ENCODE measurements at regions not wholly inside any gene's neighbourhood (a gene's known extent, or its start where the extent isn't known, plus 50 kb on each side); places are given as distances from the start of the nearest gene placed in this dataset.
"Not testable (repeated sequence)": the region's sequence is repeated elsewhere in the genome, so short reads cannot be mapped to it uniquely, and the experiment has no call there.

GRCh38 chr22:22168941-22169867, 75.4 kb upstream of the VPREB1 start:
- DNase-seq, result no peak

GRCh38 chr22:22168190-22168940, 76.2 kb upstream of the VPREB1 start:
- DNase-seq, result no peak

- DNase-seq, result no peak
These were observed 76.8 kb upstream of the VPREB1 start for GRCh38 chr22:22167791-22168189.

- no peak for DNase-seq
These were observed 77.5 kb upstream of the VPREB1 start for GRCh38 chr22:22166941-22167713.

- DNase-seq, result no peak
These were observed 78.5 kb upstream of the VPREB1 start for GRCh38 chr22:22165936-22166710.

- no peak for DNase-seq
These were observed 79.9 kb upstream of the VPREB1 start for GRCh38 chr22:22164541-22165272.

- peak; percentile 0 for DNase-seq
These were observed 82.4 kb upstream of the VPREB1 start for GRCh38 chr22:22161924-22162851.

GRCh38 chr22:22160768-22161167, 83.8 kb upstream of the VPREB1 start:
- DNase-seq, result not testable (repeated sequence)

GRCh38 chr22:22159384-22159783, 85.2 kb upstream of the VPREB1 start:
- DNase-seq, result no peak

GRCh38 chr22:22158965-22159364, 85.6 kb upstream of the VPREB1 start:
- no peak for DNase-seq

GRCh38 chr22:22158207-22158816, 86.3 kb upstream of the VPREB1 start:
- no peak for DNase-seq

GRCh38 chr22:22157348-22157725, 87.2 kb upstream of the VPREB1 start:
- DNase-seq, result no peak

GRCh38 chr22:22156716-22157347, 87.8 kb upstream of the VPREB1 start:
- peak; percentile 52 for DNase-seq

GRCh38 chr22:22156348-22156715, 88.3 kb upstream of the VPREB1 start:
- no peak for DNase-seq

- no peak for DNase-seq
These were observed 89.0 kb upstream of the VPREB1 start for GRCh38 chr22:22155607-22156006.

GRCh38 chr22:22155146-22155545, 89.4 kb upstream of the VPREB1 start:
- DNase-seq, result no peak

GRCh38 chr22:22154040-22154439, 90.5 kb upstream of the VPREB1 start:
- no peak for DNase-seq

- DNase-seq, result no peak
These were observed 93.3 kb upstream of the VPREB1 start for GRCh38 chr22:22151308-22151707.

- no peak for DNase-seq
These were observed 94.1 kb upstream of the VPREB1 start for GRCh38 chr22:22150457-22150856.

- no peak for DNase-seq
These were observed 95.7 kb upstream of the VPREB1 start for GRCh38 chr22:22148905-22149304.
